ENCODE measurements at regions not wholly inside any gene's neighbourhood (a gene's known extent, or its start where the extent isn't known, plus 50 kb on each side); places are given as distances from the start of the nearest gene placed in this dataset.

GRCh38 chr11:43549624-43550023 lies 130.9 kb upstream of the HSD17B12 start:
- TF ChIP-seq CTCF (conservative IDR thresholded peaks at IDR 0.05; ENCODE audit: low read length) (no peak), EZH2phosphoT487 (IDR thresholded peaks at IDR 0.05; ENCODE audit: borderline replicate concordance, low read depth, low read length) (no peak)

Measured in OCI-LY7 (cell line).